GM21619 (cell line): ENCODE measurements at regions not wholly inside any gene's neighbourhood (a gene's known extent, or its start where the extent isn't known, plus 50 kb on each side); places are given as distances from the start of the nearest gene placed in this dataset.

ENCODE experiments used
- ATAC-seq: cut with Tn5 transposase; IDR thresholded peaks from one replicate; pipeline ENCODE4 v1.9.1; 2021; ENCODE audit not compliant: unreplicated experiment

DNA sequence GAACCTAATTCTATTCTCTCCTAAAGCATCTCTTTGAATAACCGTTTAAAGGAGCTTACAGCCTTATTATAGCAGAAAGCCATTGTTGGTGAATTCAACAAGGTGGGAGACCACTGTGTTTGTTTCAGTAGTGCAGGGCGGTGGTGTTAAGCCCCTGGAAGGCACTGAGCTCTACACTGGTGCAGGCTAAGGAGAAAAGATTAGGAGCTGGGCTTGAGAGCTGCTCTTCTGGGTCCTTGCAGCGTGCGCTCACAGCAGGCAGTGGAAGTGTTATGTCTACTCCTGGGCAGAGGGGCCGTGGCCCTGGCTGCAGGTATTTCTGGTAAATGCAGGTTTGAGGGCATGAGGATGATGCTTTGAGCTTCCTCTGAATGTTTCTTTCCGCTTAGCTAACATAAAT is 361.2 kb downstream of the RNF144B start:
- ATAC-seq = no peak

DNA sequence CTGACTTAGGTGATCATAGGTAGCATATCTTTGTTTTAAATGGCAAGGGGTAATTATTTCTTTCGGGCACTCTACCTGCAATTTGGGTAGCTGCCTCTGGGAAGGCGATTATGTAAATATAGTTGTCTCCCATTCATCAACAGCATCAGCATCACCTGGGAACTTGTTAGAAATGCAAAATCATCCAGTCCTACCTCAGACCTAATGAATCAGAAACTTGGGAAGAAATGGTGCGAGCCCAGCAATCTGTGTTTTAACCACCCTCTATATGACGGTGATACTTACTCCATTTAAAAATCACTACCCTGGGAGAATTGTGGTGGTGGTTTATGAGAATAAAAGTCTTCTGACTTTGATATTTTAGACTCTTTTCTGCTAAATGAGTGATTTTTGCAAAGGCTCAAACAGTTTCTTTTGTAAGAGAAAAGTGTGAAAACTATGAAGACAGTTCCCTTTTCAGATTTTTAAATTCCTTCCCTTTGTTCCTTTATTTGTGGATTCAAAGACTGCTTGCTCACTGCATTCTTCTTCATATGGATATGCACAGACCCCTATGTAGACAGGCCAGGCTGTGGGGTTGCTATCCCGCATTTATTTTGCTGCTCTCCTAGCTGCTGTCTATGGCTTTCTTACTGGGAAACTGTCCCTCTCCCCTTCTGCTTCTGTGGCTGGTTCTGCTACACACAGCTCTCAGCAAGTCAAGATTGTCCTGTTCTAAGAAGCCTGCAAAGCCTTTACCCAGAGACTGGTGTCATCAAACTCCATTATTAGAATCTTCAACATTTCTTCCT is 365.3 kb downstream of the RNF144B start:
- no peak for ATAC-seq

DNA sequence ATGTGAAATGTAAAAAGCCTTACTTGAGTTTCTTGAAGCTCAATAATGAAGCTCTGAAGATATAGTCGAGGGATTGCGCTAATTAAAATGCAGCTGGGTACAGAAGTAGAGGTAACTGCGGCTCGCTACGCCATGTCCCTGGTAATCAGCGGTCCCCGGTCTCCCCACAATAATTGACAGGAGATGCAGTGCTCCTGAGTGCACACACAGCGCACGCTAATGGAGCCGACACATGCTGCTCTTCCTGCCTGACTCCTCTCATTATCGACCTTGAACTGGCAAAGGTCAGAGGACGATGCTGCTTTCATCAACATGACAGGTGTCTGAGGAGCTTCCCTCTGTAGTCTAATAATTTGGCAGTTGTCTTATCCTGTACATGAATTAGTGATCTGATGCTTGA is 365.9 kb downstream of the RNF144B start:
- no peak for ATAC-seq

DNA sequence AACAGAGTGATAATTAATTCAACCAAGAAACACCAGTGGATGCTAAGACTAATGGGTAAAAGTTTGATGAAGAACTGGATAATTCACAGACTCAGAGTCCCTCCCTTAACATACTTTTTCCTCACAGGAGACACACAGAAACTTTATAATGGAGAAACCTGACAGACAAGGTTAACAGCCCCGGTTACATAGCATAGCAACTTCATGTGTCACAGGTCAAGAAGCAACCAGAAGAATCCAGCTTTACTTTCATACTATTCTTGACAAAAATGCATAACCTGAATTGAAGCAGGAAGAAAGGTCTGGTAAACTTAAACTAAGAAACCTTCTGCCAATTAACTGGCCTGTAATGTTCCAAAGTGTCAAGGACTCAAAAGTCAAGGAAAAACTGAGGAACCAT is 375.9 kb downstream of the RNF144B start:
- ATAC-seq = no peak

DNA sequence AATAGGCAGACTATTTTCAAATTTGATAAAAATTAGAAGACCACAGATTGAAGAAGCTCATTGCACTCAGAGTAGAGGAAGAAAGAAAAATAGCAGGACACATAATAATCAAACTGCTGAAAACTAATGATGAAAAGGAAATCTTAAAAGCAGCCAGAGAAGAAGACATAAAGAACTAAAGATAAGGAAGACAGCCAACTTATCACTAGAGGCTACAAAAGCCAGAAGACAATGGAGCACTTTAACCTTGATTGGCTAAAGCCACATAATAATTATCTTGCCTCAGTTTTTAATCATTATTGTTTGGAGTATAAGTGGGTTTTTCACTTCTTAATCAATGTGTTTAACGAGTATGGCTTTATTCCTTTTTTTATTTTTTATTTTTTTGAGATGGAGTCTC is 397.6 kb downstream of the RNF144B start:
- ATAC-seq = no peak

DNA sequence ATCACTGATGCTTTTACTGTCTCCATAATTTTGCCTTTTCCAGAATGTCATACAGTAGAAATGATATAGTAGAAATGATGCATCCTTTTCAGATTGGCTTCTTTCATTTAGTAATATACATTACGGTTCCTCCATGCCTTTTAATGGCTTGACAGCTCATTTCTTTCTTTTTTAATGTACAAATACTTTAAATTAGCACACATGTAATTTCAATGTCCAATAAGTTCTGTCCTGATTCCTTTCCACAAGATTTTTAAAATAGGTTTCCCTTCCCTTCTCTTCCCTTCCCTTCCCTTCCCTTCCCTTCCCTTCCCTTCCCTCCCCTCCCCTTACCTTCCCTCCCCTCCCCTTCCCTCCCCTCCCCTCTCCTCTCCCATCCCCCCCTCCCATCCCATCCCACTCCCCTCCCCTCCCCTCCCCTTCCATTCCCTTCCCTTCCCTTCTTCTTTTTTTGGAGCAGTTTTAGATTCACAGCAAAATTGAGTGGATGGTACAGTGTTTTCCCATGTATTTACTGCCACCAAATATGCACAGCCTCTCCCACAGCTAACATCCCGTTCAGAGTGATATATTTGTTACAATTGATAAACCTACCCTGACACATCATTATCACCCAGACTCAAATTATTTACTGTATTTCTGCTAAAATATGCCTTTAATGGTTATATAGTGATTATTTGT is 398.8 kb downstream of the RNF144B start:
- no peak for ATAC-seq

DNA sequence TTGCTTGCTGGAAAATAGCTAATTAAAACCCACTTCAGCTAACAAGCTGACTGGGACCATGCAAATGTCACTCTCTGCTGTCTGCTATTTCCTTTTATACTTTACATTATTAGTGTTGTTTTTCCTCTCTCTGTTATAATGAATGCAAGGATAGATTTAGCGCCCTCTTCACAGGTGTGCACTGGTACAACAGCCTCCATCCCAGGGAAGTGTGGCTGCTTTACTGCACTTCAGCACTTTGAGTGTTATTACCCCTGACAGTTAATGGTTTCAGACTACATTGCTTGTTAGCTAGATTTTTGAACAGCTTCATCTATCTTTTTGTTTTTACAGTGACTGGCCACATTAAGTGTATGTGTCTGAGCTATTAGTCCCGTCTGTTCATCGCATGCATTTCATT is 405.7 kb downstream of the RNF144B start:
- no peak for ATAC-seq

DNA sequence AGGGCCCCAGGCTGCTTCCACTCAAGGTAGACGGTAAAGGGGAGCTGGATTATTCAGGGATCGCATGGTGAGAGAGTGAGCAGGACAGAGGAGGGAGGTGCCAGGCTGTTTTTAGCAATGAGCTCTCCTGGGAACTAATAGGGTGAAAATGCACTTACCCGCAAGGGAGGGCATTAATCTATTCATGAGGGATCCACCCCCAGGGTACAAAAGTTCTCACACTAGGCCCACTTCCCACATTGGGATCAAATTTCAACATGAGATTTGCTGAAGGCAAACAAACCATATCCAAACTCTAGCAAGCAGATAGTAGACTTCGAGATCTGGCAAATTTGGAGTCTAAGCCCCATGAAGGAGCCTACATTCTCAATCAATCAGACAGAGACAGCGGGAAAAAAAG is 408.6 kb downstream of the RNF144B start:
- ATAC-seq = no peak

DNA sequence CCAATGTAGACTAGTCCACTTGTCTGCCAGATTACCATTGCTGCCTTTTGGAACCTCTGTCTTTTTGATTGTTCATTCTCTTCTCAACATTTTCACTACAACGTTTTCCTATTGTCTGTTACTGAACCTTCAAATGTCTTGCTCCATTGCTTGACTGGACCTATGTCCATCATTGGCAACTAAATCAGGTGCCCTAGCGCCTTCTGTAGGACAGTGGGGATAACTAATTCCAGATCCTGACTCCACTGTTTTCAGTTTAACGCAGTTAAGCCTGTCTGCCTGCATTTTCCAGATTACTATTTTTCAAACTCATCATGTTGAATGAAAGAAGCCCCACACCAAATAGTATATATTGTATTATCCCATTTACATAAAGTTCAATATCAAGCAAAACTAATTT is 433.6 kb downstream of the RNF144B start:
- no peak for ATAC-seq

DNA sequence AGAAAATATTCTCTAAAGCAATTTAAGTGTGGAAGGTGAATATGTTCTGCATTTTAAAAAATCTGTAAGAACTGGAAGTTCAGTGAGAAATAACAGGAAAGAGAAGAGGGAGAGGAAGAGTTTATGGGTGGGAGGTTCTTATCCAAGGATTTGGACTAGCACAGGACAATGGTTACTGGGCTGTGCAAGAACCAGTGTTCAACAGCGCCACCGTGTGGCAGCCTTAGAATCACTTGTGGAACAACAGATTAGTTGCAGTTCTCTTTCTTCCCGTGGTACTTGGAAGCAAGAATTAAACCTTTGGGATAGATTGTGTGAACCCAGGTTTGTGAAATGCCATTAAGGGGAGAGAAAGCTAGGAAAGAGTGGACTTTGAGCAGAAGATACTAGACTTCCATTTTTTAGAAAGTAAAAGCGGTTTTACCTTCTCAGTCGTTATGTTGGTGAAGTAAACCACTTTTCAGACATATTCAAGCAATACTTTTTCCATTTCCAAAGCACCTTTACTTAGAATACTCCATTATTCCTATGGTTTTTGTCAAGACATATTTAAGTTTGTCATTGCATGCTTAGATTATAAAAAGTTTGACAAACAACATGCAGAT is 436.7 kb downstream of the RNF144B start:
- no peak for ATAC-seq

DNA sequence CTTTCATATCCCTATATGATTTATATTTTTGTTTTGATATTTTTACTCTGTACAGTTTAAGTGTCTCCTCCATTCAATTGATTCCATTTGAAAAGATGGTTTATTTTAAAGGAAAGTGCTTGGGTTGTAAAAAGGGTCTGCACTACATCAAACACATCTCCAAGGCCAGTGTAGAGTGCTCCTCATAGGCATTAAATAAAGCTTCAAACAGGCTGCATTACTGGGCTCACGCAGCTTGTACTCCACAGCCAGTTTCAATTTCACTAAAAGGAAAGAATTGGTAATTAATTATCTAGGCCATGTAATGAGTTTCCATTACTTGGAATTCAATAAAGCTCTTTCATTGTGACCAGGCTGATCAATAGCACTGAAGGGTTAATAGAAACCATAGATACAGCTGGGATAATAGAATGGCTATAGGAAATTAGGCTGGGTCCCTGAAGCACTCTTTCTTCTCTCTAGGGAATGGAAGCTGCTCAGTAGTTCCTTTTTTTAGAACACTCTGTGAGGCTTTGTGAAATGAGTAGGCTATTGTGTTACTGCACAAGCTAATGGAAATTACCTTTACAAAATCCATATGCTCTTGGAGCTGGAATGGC is 442.2 kb downstream of the RNF144B start:
- ATAC-seq = no peak

DNA sequence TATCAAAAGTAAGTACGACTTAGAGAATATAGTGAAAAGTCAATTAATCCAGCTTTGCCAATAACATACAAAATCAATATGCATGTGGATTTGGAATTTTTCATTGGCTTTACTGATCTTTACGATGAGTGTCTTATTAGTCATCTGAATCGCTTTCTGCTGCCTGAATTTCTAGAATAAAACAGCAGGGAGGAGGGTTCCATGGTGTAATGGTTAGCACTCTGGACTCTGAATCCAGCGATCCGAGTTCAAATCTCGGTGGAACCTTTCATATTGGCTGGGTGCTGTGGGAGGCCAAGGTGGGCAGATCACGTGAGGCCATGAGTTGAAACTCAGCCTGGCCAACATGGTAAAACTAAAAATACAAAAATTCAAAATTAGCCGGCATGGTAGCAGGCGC is 448.8 kb downstream of the RNF144B start:
- no peak for ATAC-seq

DNA sequence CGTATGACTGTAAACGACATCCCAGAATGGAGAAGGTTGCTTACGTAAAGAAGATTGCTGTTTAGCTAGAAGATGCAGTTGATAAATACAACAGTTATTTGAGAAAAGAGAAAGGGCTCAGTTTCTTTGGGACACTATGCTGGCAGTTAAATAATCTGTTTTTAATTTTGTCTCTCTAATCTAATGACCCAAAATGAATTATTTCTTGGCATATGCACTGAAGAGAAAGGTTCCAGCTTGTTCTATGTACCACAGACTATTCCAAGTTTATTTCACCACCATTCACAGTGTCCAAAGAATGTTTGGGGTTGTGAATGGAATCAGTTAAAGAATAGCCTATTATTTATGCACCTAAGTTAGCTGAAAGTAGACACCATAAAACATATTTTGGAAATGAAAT is 449.9 kb downstream of the RNF144B start:
- ATAC-seq = no peak

DNA sequence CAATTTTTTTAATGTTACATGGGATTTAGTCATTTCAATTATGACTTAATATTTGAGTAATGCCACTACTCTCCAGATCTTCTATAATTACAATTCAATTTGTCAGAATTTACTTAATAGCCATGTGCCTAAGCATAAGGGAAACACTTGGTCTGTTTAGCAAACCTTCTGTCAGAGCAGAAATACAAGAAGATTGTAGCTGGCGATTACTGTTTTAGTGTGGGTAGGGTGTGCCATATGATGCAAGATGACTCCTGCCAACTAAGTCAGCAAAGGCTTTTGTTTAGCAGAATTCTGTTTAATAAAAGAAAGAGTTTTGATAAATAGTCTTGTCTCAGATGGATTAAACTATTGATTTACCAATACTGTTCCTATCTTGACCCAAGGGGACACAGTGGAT is 455.4 kb downstream of the RNF144B start:
- ATAC-seq = no peak

DNA sequence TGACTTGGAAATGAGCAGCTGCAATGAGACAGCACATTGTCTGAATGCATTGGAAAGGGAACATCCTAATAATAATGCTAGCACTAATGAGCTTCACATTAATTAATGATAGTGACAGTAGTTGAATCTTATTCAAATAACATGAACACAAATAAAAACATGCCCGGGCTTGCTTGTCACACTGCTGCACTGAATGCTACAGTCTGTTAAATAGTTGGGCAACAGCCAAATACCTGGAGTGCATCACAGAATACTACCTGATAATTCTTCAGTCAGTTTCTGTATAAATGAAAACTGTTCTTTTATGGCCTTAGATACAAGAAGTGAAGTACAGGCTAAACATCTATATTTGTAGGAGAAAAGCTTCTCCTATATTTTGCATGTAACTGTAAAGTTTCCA is 458.7 kb downstream of the RNF144B start:
- no peak for ATAC-seq

DNA sequence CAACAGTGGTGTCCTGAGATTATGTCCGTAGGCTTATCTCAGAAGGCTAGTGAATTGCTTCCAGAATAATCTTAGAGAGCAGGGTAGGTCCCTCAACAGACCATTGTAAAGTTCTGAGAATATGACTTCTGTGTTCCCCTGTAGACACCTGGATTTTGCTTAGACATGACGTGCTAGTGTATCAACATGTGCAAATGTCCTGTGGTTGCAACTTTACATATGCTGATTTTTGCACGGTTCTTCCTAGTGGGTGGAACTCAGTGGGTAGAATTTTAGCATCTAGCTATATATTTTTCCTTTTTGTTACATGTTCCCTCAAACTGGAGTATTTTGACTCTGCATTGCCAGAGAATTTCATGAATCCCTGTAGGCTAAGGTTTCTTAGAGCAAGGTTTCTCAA is 459.2 kb downstream of the RNF144B start:
- ATAC-seq = no peak

DNA sequence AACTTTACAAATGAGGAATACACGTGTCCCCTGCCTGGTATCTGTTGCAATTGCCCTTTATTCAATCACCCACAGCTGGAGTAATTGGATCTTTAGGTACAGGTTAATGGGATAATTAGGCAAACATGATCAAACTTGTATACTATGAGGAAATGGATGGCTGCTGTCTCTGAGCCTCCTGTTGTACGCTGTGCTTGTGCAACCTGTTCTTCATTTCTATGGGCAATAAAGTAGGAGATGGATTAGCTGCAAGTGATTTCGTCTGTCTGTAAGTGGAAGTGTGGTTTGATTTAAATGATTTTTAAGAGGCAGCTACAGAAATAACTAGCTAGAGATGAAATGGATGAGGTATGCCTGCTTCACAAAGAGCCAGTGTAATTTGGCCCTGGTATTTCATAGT is 474.1 kb downstream of the RNF144B start:
- ATAC-seq = no peak

DNA sequence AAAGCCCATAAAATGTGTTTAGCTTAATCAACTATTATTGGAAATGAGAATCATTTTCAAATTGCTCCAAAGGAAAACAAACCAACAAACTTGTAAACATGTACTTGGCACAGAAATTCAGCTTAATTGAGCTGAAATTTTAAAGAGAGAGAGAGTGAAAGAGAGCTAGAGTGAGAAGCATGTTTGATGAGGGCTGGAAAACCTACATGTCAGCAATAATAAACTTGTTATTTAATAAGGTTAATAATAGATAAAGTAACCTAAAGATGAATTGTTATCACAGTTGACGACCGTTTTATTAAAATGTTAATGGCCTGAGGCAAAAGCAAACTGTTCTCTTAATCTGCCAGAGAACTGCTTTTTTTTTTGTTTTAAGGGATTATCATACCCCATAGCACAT is 496.1 kb downstream of the RNF144B start:
- no peak for ATAC-seq

DNA sequence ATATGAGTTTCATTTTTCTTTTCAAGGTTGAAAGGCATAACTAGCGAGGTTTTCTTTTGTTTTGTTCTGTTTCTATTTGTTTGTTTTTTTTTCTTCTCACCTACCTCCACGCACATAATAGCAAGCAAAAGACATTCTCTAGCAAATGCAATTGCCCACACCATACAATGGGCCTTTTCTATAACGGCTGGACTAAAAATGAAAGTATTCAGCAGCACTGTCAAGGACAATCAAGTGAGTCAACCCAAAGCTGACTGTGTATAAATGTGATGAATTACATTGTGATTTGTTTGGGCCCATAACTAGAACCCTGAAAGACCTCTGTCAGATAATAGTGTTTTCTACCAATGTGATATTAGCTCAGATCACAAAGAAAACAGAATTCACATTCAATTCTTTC is 496.7 kb downstream of the RNF144B start:
- ATAC-seq = no peak

DNA sequence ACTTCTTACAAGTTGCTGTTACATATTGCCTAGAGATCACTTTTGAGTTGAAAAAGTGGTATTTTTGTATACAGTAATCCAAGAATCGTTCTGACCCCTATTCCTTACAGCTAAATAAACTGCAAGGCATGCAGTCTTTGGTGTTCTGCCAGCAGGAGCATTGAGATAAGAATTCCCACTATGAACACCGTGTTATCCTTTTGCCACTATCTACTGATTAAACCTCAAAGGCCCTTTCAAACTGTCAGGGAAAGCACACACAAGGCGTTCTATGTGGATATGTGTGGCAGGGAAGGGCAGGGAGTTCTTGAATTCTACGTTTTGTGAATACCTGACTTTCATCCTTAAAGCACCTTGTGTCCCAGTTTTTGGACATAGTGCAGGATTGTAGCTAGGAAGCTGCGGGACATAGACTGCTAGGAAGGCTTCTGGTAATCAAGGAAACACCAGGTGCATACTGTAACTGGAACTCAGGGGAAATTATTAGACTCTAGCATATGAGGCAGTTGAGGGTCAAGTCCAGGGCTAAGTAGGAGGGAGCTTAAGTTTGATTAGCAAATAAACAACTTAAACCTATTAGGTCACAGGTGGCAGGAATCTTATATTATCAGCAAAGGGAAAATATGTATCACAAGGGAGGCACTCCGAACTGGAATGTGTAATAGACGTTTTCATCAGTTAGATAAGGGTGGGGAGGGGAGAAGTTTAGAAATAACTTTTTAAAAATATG is 506.6 kb downstream of the RNF144B start:
- no peak for ATAC-seq

DNA sequence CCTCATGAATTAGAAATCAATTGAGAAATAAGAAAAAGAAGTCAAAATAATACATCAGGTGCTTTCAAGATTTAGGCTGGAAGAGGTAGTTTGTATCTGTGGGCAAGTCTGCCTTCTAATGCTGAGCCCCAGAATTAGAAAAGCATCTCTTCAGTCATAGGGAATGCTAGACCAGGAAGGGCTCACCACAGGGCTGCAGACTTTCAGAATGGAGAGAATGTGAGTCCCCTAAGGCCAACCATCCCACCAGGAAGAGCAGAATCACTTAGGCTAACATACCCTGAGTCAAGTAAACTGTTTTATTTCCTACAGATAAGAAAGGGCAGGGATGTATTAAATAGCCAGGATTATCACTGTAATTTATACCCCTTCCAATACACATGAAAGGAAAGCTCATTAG is 510.2 kb downstream of the RNF144B start:
- ATAC-seq = no peak
